Neuronal stem cell (in vitro differentiated cells): ENCODE measurements at regions not wholly inside any gene's neighbourhood (a gene's known extent, or its start where the extent isn't known, plus 50 kb on each side); places are given as distances from the start of the nearest gene placed in this dataset.
A peak's percentile ranks its signal among the peaks of the same experiment; 100 is the strongest.

Experiments
- DNase-seq: peaks from one replicate; pipeline ENCODE4 v3.0.0-alpha.2; 2013; ENCODE audit warnings: low spot score
- H2AFZ ChIP-seq: one replicate; pipeline ENCODE4 v1.6.1; 2013; ENCODE audit warnings: mild to moderate bottlenecking, low read length, inconsistent platforms
- H2AK5ac ChIP-seq: 2 replicates; pipeline ENCODE4 v1.6.1; 2013; ENCODE audit warnings: low read depth, mild to moderate bottlenecking, inconsistent platforms, low read length, moderate library complexity, mixed read lengths
- H2BK120ac ChIP-seq: 2 replicates; pipeline ENCODE4 v1.6.1; 2013; ENCODE audit warnings: low read depth, mild to moderate bottlenecking, inconsistent platforms, low read length, moderate library complexity, mixed read lengths
- H2BK12ac ChIP-seq: one replicate; pipeline ENCODE4 v1.6.1; 2013; ENCODE audit warnings: low read length, inconsistent platforms
- H2BK15ac ChIP-seq: 2 replicates; pipeline ENCODE4 v1.6.1; 2013; ENCODE audit warnings: mild to moderate bottlenecking, low read length, inconsistent platforms, mixed read lengths
- H2BK5ac ChIP-seq: one replicate; pipeline ENCODE4 v1.6.1; 2013; ENCODE audit warnings: inconsistent platforms, mild to moderate bottlenecking, low read length, moderate library complexity
- H3K14ac ChIP-seq: one replicate; pipeline ENCODE4 v1.6.1; 2013; ENCODE audit warnings: low read length, inconsistent platforms
- H3K18ac ChIP-seq: 2 replicates; pipeline ENCODE4 v1.6.1; 2013; ENCODE audit warnings: low read length, inconsistent platforms
- H3K23ac ChIP-seq: 2 replicates; pipeline ENCODE4 v1.6.1; 2013; ENCODE audit warnings: low read depth, mild to moderate bottlenecking, mixed read lengths, low read length, inconsistent platforms; ENCODE audit not compliant: poor library complexity
- H3K27ac ChIP-seq: replicated peaks from 3 replicates; pipeline ENCODE4 v1.5.1; 2013; ENCODE audit warnings: low read length, inconsistent platforms
- H3K27me3 ChIP-seq, 3 experiments: 2 replicates each; pipeline ENCODE4 v1.6.1; 2013; ENCODE audit warnings: low read length in 3 of 3, mild to moderate bottlenecking in 2 of 3, inconsistent platforms in 1 of 3, low read depth in 1 of 3, mixed read lengths in 1 of 3, moderate library complexity in 1 of 3; ENCODE audit not compliant: control insufficient read depth in 3 of 3, insufficient read depth in 3 of 3
- H3K36me3 ChIP-seq, 2 donors: replicated peaks in 1 of 2; 2 replicates each; pipeline ENCODE4 v1.6.1; 2013; ENCODE audit warnings: low read length in 2 of 2; ENCODE audit not compliant: control insufficient read depth in 2 of 2, insufficient read depth in 2 of 2
- H3K4ac ChIP-seq: 2 replicates; pipeline ENCODE4 v1.6.1; 2013; ENCODE audit warnings: inconsistent platforms, mild to moderate bottlenecking, low read length, moderate library complexity
- H3K4me1 ChIP-seq, 2 donors: 1 replicate in 1 of 2; 2 replicates in 1 of 2; pipeline ENCODE4 v1.6.1; 2013; ENCODE audit warnings: low read length in 2 of 2, low read depth in 1 of 2; ENCODE audit not compliant: control insufficient read depth in 2 of 2, insufficient read depth in 1 of 2
- H3K4me2 ChIP-seq: one replicate; pipeline ENCODE4 v1.6.1; 2013; ENCODE audit warnings: mild to moderate bottlenecking, low read length, inconsistent platforms; ENCODE audit not compliant: insufficient read depth, poor library complexity, severe bottlenecking
- H3K4me3 ChIP-seq, 2 donors: 2 replicates each; pipeline ENCODE4 v1.5.1; 2013; ENCODE audit warnings: low read length in 2 of 2, mild to moderate bottlenecking in 2 of 2, inconsistent platforms in 1 of 2, moderate library complexity in 1 of 2
- H3K79me1 ChIP-seq: one replicate; pipeline ENCODE4 v1.6.1; 2013; ENCODE audit warnings: low read depth, mild to moderate bottlenecking, inconsistent platforms, low read length, moderate library complexity
- H3K9ac ChIP-seq: one replicate; pipeline ENCODE4 v1.6.1; 2013; ENCODE audit warnings: mild to moderate bottlenecking, low read depth, low read length, inconsistent platforms; ENCODE audit not compliant: poor library complexity
- H3K9me3 ChIP-seq, 2 donors: replicated peaks in 1 of 2; 2 replicates each; pipeline versions ENCODE3 to v1.6.1; 2013; ENCODE audit warnings: low read length in 2 of 2, mild to moderate bottlenecking in 2 of 2, inconsistent platforms in 1 of 2, low read depth in 1 of 2, mixed read lengths in 1 of 2, moderate library complexity in 1 of 2; ENCODE audit not compliant: control insufficient read depth in 2 of 2, insufficient read depth in 1 of 2
- H4K8ac ChIP-seq: one replicate; pipeline ENCODE4 v1.6.1; 2013; ENCODE audit warnings: low read depth, mild to moderate bottlenecking, inconsistent platforms, low read length, moderate library complexity
- H4K91ac ChIP-seq: one replicate; pipeline ENCODE4 v1.6.1; 2013; ENCODE audit warnings: low read length, low read depth, mild to moderate bottlenecking, inconsistent platforms; ENCODE audit not compliant: poor library complexity
- WGBS, 2 donors: extraction: QIAGEN DNeasy Blood & Tissue Kit; methylation state at CpG; one replicate each; pipeline ENCODE4 v1.1.7; 2013; ENCODE audit warnings: missing lambda C conversion rate in 2 of 2, mixed read lengths in 1 of 2; ENCODE audit not compliant: insufficient read length in 2 of 2, insufficient replicate concordance in 1 of 2; ENCODE audit errors: extremely low coverage in 2 of 2; 5-methylcytosine and 5-hydroxymethylcytosine counted together

DNA sequence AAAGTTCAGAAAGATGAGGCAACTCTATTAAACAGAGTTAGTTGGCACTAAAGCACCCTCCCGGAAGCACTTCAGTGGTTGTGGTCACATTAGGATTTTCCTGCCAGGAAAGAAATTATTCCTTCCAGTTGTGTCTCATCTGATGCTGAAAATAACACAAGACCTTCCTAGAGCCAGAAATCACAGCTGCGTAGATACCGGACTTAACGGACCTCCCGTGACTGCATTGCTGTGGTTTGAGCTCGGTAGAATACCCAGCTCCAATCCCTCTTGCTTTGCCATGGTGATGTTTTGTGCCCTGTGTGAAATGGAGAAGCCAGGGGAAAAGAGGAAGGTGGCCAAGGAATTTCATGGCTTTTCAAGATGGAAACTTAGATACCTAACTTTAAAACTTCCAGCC is 215.0 kb upstream of the IGF1R start:
- Histone ChIP-seq H3K23ac (no peak overlapping the region), H2BK120ac (no peak overlapping the region), H2AK5ac (no peak overlapping the region), H3K27ac (no peak overlapping the region), H3K79me1 (no peaks in the 10 kb centered on the region), H2BK15ac (no peak overlapping the region), H3K4me2 (no peak overlapping the region), H3K36me3 (no peaks in the 10 kb centered on the region), H3K4me3 (no peak overlapping the region), H3K4me1 (no peaks in the 10 kb centered on the region), H2BK12ac (no peak overlapping the region), H3K4ac (no peak overlapping the region), H3K9me3 (peaks cover 4% of the 10 kb centered on the region in 2 donors), H3K9ac (no peak overlapping the region), H3K27me3 (peaks cover 0 to 10% (median 7%) of the 10 kb centered on the region in 3 experiments), H4K91ac (no peak overlapping the region), H4K8ac (no peak overlapping the region), H2AFZ (no peak overlapping the region), H3K18ac (no peak overlapping the region), H3K14ac (no peak overlapping the region), H2BK5ac (no peak overlapping the region)
- no CpG with 5 or more reads among the region's 6 CpGs for WGBS, 2 donors
- no peak for DNase-seq

DNA sequence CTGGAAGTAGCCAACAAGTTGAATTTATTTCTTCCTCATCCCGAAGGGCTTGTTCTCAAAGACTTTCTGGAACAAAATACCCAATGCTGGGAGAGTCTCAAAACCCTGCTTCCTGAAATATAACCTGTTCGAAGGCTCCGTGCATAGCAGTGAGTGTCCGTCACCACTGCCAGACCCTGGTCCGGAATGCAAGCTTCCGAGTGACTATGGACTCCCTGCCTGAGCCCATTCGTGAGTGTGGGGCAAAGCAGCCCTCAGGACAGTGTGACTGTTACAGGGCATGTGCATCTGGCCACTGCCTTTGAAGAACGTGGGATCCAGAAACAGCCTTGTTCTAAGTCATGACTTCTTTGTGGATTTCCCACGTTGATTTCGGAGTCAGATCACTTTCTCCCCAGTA is 214.5 kb upstream of the IGF1R start:
- H2BK15ac ChIP-seq = no peak overlapping the region
- H3K79me1 ChIP-seq = no peaks in the 10 kb centered on the region
- H3K14ac ChIP-seq = no peak overlapping the region
- no peak overlapping the region for H2BK5ac ChIP-seq
- no peak overlapping the region for H3K4ac ChIP-seq
- WGBS, 2 donors = no CpG with 5 or more reads among the region's 10 CpGs
- peaks cover 0 to 5% (median 4%) of the 10 kb centered on the region in 3 experiments for H3K27me3 ChIP-seq
- no peak overlapping the region for H3K4me2 ChIP-seq
- no peak for DNase-seq
- H2AFZ ChIP-seq = no peak overlapping the region
- no peak overlapping the region for H3K9ac ChIP-seq
- no peak overlapping the region for H2BK120ac ChIP-seq
- no peak overlapping the region for H2AK5ac ChIP-seq
- H4K8ac ChIP-seq = no peak overlapping the region
- H3K4me1 ChIP-seq = no peaks in the 10 kb centered on the region
- no peak overlapping the region for H3K23ac ChIP-seq
- H2BK12ac ChIP-seq = no peak overlapping the region
- H4K91ac ChIP-seq = no peak overlapping the region
- no peaks in the 10 kb centered on the region for H3K36me3 ChIP-seq
- no peak overlapping the region for H3K18ac ChIP-seq
- H3K4me3 ChIP-seq = no peak overlapping the region
- H3K27ac ChIP-seq = no peak overlapping the region
- peaks cover 3 to 4% of the 10 kb centered on the region in 2 donors for H3K9me3 ChIP-seq

DNA sequence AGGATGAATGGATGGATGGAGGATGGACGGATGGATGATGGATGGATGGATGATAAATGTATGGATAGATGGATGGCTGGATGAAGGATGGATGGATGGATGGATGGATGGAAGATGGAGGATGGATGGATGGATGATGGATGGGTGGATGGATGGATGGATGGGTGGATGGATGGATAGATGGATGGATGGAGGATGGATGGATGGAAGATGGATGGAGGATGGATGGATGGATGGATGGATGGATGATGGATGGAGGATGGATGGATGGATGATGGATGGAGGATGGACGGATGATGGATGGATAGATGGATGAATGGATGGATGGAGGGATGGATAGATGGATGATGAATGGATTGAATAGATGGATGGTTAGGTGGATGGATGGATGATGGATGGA is 210.6 kb upstream of the IGF1R start:
- Histone ChIP-seq H2BK5ac (no peak overlapping the region), H3K14ac (no peak overlapping the region)

DNA sequence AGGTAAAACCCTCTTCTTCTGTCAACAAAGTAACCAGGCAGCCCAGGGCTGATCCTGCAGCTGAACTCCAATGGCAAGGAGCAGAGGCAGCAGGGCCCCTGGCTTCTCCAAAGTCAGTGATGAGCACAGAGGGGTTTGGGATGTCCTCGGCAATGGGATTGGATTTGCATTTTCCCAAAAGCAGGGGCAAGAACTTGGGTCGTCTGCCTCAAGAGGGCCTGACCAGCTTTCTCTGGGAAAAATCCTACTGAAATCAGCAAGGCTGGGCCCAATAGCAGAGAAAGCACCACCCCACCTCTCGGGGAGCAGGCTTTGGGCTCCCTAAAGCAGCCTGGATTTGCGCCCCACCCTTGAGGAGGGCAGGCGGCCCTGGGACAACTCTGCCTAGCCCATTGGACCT is 210.0 kb upstream of the IGF1R start:
- Histone ChIP-seq H4K91ac (no peak overlapping the region), H2BK12ac (no peak overlapping the region), H3K4ac (no peak overlapping the region), H3K18ac (peak overlapping the region; percentile 36), H3K27me3 (no peaks in the 10 kb centered on the region), H2BK15ac (no peak overlapping the region), H3K4me1 (peaks cover 0 to 3% of the 10 kb centered on the region in 2 donors), H3K27ac (no peak overlapping the region), H2BK5ac (peak overlapping the region; percentile 39), H2BK120ac (no peak overlapping the region), H4K8ac (no peak overlapping the region), H3K23ac (no peak overlapping the region), H3K4me2 (no peak overlapping the region), H3K4me3 (no peak overlapping the region), H2AK5ac (no peak overlapping the region), H2AFZ (no peak overlapping the region), H3K9me3 (no peaks in the 10 kb centered on the region), H3K79me1 (no peaks in the 10 kb centered on the region), H3K14ac (no peak overlapping the region), H3K36me3 (no peaks in the 10 kb centered on the region), H3K9ac (no peak overlapping the region)
- WGBS, 2 donors = no CpG with 5 or more reads among the region's 5 CpGs
- DNase-seq = no peak

More for the DNA sequence above, 210.6 kb upstream of the IGF1R start:
- Histone ChIP-seq H3K4me2 (no peak overlapping the region), H3K27ac (no peak overlapping the region), H2BK15ac (no peak overlapping the region), H3K36me3 (no peaks in the 10 kb centered on the region), H2AK5ac (no peak overlapping the region), H2BK12ac (no peak overlapping the region), H3K4me1 (peaks cover 0 to 1% of the 10 kb centered on the region in 2 donors), H3K27me3 (no peaks in the 10 kb centered on the region), H2AFZ (no peak overlapping the region), H4K8ac (no peak overlapping the region), H3K79me1 (no peaks in the 10 kb centered on the region), H3K9me3 (no peaks in the 10 kb centered on the region), H3K9ac (no peak overlapping the region), H3K23ac (no peak overlapping the region), H4K91ac (no peak overlapping the region), H3K4ac (no peak overlapping the region), H3K4me3 (no peak overlapping the region), H2BK120ac (no peak overlapping the region), H3K18ac (no peak overlapping the region)
- DNase-seq = no peak
- 100% methylated on average over 2 of the region's 2 CpGs for WGBS, 2 donors
